GM19324 (cell line): ENCODE measurements at regions not wholly inside any gene's neighbourhood (a gene's known extent, or its start where the extent isn't known, plus 50 kb on each side); places are given as distances from the start of the nearest gene placed in this dataset.

ENCODE experiments used
- ATAC-seq: cut with Tn5 transposase; IDR thresholded peaks from one replicate; pipeline ENCODE4 v1.9.1; 2021; ENCODE audit warnings: mild to moderate bottlenecking, moderate library complexity; ENCODE audit not compliant: unreplicated experiment, low FRiP score

DNA sequence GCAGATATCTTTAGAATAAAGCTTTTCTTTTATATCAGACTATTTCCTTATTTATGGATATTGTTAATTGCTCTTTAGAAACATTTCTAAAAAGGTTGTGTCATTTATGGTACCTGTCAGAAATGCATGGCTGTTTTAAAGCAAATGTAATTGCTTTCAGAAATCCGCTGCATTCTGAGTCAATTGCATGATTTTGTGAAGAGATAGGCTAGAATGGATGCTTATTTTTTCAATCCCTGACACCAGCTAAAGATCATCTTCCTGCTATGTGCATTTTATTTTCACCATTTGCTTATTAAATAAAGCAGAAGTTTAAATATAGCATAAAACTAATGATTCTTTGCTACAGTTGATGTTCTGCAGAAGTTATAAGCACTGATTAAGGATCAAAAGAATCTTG, 170.2 kb upstream of the C9orf72 start:
- no peak for ATAC-seq

DNA sequence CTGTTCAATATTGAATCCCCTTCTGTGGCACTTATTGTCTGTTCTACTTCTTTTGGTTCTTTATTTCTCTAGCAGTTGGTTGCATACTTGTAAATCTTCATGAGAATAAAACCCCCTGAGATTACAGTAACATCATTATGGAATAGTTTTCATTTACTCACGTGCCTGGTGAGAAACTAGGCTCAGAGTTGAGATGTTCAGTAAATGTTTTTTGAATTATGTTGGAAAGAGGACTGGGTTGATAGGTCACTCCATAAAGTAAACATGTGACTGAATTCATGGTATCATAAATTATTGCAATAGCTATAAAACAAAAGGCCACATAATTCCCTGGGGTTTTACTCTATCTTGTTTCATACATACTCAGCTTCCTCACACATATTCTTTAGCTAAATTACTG, 174.2 kb upstream of the C9orf72 start:
- no peak for ATAC-seq

DNA sequence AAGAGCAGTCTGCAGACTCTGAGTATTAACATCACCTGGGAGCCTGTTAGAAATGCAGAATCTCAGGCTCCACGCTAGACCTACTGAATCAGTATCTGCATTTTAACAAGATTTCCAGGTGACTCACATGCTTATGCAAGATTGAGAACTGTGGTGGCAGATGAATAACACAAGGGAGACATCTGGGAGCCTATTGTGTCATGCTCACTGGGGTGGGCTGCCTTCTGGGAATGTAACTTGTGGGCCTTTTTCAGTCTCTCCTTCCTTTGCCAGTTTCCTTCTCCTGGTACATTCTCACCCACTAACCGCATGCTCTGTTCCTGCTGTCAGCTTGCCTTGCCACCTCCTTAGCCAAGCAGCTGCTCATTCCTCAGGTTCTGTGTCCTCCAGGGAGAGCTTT, 176.6 kb upstream of the C9orf72 start:
- ATAC-seq = no peak

DNA sequence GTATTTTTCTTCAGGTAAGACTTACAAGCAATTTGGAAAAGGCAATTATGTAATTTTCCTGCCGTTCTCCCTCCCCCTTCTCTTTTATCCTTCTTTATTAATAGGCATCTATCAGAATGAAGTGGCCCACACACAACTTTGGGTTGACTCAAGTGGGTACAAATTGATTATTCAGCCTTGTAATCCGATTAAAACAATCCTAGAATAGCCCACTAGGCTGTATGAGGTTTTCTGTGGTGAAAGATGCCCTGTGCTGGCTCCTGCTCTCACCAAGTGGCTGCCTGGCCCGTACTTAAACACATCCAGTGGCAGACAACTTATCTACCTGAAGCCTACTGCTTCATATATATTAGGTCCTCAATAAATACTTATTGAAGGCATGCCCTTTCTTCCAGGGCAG, 177.3 kb upstream of the C9orf72 start:
- ATAC-seq = no peak

DNA sequence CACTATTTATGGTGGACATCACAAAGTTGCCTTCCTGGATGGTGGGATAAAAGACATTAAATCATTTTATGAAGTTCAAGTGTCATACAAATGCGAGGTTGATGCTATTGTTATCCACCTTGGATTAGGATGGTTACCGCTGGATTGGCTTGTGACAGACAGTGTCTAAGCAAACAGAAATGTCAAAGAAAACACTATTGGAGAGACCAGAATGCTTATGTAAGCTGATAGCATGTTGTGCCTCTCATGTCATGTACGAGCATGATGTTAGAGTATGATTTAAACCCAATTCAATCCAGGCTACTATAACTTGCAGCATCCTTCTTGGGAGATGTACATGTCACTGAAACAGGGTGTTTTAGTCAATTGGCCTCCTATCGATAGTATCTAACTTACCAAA, 178.8 kb upstream of the C9orf72 start:
- no peak for ATAC-seq

DNA sequence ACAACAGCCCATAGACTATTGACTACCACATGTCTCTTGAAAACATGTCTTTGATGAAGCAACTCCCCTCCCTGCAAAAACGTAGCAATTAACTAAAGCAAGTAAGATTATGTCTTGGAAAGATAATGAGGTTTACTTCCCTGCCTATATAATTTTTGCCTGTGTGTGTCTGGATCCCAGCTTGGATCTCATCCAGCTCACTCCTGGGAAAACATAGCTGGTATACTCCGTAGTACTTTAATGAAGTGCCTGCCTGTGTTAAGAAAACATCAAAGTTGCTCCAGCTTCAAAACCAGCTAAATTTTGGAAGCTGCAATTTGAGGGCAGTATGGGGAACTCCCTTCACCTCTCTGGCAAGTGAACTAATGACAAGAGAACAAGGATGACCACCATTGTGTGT, 182.6 kb upstream of the C9orf72 start:
- ATAC-seq = no peak

DNA sequence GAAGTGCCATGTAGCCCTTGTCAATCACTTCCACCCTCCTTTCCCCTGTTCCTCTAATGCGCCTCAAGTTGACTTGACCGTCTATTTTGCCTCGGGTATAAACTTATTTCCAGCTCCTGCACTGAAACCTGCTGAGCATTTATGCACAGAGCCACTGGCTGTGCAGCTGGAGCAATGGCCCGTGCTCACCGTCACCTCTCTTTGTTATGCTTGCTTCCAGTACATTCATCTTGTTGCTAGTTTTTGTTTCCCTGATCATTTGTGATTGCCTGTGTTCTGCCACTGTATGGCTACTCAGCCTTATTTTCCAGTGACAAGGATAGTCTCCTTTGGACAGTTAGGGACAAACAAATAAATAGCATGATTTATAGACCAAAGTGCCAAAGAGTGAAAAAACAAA, 183.1 kb upstream of the C9orf72 start:
- no peak for ATAC-seq

DNA sequence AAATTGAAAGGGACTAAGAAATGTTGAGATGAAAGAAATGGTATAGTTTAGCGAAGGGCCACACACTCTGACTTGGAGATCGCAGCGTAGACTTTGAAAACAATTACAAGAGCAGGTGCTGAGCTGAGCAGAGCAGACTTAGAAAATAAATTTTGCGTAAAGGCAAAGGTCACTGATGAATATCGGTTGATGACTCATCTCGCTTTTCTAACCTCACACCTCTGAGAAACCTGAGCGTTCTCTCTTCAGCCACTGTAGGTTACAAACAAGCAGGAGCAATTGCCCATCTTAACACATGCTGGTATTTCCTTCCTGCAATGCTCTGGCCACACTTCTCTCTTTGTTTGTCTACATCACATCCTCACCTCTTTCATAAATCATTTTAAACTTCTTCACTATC, 190.6 kb upstream of the C9orf72 start:
- ATAC-seq = no peak

DNA sequence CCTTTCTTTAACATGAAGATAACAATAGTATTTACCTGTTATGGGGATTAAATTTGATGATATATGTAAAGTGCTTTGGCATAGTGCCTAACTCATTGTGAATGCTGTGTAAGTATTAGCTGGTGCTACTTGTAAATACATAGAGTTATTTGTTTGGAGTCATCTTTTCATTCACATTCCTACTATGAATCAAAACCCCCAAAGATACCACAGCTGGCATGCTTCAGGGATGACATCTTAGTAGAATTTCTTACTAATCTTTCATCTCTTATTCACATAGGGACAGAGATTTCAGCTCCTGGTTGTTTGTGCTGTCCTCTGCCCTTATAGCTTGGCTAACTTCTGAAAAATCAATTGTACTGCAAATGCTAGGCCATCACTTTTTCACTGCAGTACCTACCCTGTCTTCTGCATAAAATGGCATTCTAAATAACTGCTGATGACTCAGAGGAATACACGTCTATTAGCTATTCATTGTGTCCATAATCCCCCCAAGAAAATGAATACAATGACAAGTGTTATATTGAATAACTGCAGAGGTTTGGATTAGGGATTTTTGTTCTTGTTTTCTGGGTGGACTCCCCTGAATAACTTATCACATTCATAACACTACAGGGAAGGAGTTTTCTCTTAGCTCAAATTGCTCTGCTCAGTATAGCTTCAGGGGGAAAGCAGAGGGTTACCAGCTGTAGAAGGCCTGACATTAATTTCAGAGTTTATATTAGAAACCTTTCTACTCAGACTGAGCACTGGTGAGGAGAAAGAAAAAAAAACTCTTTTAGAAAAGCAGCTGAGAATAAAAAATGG, 192.2 kb upstream of the C9orf72 start:
- ATAC-seq = no peak

DNA sequence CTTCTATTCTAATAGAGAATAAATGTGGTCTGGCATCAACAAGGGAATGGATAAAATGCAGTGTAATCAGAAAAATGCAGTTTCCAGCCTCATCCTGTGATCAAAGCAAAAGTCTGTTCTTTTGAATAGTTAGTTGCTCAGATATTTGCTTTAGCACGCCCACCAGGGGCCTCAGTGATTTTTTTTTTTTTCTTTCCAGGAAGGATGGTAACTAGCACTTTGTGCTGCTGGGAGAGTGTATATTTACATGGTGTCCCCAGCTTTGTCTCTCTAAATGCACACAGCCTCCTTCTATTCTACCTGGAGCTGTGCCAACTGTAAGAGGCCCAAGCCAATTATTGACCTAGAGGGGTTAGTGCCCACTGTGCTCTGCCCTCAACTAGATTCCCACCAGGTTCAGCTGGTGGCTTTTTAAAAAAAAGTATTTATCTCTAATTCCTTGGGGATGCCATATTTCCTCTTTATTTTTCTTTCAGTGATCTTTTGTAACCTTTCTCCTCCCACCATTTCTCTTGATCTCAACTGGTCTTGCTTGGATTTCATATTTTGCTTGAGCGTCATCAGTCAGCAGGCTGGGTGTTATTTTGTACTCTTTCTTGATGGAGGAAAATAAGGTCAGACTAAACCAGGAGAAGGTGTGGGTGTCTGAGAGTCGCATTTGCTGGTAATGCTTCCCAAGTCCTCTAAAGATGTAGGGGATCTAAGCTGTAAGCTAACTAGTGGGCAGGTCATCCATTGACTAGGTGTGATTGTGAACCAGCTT, 193.0 kb upstream of the C9orf72 start:
- no peak for ATAC-seq

DNA sequence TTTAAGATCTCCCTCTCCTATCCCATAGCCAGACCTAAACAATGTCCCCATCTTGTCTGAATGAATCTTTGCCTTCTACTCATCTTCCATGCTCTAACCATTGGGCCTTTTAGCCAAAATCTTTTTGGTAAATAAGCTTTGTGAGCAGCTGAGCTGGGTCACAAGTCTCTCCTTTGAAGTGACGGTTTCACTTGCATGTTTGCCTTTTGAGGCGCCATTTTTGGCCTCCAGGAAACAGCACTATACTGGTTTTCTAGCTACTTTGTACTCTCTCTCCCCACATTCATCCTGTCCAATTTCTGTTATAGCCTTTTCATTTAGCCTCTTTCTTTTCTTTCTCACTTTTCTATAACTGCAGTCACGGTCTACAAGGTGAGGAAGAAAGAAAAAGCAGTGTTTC, 195.5 kb upstream of the C9orf72 start:
- ATAC-seq = no peak

DNA sequence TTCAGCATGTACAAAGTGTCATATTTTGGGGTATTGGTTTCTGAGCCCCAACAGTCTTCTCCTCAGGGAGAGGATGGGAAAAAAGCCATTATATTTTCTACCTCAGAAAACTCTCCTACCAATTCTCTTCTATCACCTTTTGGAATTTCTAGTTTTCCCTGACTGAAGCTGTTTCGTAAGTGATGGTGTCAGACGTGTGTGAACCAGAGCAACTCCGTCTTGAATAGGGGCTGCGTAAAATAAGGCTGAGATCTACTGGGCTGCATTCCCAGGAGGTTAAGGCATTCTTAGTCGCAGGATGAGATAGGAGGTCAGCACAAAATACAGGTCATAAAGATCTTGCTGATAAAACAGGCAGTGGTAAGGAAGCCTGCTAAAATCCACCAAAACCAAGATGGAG, 197.3 kb upstream of the C9orf72 start:
- ATAC-seq = no peak

DNA sequence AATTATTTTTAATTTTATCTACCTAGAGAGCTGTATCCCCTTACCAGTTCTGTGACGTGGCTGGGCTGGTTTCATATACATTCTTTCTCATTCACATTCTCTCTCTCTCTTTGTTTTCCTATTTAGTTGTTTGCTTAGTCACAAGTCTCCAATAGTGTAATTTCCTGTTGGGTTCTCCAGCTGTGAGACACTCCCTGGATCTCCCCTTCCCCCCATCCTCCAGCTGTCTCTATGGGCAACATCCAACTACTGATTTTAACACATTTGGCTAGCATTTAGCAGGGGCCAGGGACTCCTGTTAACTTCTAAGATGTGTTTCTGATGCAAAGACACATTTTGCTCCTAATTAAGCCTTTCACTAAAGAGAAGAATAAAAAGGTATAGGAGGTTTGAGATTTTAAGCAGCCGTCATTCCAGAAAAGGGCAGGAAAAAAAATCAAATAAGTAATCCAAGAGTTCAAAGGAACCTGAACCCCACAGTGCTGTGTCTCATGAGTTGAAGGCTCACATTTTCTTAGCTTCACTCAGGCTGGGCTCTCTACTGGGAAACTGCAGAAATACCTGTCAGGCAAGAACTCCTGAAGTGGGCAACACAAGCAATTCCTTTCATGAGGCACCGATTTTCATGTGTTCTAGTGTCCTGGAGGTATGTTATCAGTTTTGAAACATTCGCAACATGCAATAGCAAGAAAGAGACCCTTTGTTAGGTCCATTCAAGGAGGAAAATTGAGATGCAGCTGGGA, 198.7 kb upstream of the C9orf72 start:
- no peak for ATAC-seq

DNA sequence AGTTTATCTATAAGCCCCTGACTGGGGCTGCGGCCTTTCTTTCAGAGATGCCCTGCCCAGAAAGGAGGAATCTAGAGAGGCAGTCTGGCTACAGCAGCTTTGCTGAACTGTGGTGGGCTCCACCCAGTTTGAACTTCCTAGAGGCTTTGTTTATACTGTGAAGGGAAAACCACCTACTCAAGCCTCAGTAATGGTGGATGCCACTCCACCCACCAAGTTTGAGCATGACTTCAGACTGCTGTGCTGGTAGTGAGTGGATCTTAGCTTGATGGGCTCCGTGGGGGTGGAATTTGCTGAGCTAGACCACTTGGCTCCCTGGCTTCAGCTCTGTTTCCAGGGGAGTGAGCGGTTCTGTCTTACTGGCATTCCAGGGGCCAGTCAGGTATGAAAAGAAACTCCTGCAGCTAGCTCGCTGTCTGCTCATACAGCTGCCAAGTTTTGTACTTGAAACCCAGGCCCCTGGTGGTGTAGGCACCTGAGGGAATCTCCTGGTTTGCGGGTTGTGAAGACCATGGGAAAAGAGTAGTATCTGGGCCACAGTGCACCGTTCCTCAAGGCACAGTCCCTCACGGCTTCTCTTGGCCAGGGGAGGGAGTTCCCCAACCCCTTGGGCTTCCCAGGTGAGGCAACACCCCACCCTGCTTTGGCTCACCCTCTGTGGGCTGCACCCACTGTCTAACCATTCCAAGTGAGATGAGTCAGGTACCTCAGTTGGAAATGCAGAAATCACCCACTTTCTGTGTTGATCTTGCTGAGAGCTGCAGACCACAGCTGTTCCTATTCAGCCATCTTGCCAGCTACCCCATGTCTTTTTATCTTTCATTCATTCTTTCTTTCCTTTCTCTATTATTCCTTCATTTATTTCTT, 211.8 kb upstream of the C9orf72 start:
- ATAC-seq = no peak

DNA sequence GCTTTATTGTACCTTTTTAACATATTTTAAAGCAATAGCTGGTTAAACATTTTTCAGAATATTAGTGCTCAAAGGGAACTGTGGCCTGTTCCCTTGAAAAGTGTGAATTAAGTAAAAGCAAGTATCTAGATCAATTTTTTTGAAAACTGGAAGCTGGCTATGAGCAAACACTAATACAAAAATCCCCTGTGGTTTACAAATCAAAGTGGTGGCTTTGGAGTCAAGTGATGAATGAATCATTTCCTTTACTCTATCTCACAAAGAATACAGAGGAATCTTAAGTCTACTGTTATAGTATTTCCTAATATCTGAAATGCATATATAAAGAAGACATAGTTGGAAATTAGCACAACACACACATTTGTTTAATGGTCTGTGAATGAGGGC, 212.4 kb upstream of the C9orf72 start:
- ATAC-seq = no peak

DNA sequence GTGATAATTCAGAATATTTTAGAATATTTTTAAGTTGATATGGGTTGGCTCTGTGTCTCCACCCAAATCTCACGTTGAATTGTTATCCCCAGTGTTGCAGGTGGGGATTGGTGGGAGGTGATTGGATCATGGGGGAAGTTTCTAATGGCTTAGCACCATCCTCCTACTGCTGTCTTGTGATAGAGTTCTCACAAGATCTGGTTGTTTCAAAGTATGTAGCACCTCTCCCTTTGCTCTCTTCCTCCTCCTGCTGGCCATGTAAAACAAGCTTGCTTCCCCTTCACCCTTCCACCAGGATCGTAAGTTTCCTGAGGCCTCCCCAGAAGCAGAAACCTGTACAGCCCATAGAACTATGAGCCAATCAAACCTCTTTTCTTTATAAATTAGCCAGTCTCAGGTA, 214.6 kb upstream of the C9orf72 start:
- no peak for ATAC-seq

DNA sequence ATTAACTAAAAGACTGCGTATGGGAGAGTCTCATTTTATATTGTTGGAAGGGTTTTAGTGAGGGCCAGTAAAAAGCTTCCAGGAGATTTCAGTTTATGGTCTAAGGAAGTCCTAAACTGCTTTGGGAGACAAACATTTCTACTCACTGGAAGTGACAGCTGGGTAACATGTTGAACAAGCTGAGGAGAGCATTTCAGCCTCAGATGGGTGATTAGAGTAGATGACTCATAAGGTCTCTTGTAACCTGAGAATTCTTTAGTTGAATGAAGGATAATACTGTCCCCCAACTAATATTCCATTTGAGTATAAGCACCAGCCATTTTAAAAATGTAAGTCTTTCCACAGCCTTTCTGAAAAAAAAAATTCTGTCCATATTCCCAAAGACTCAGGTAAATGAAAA, 218.0 kb upstream of the C9orf72 start:
- ATAC-seq = no peak

DNA sequence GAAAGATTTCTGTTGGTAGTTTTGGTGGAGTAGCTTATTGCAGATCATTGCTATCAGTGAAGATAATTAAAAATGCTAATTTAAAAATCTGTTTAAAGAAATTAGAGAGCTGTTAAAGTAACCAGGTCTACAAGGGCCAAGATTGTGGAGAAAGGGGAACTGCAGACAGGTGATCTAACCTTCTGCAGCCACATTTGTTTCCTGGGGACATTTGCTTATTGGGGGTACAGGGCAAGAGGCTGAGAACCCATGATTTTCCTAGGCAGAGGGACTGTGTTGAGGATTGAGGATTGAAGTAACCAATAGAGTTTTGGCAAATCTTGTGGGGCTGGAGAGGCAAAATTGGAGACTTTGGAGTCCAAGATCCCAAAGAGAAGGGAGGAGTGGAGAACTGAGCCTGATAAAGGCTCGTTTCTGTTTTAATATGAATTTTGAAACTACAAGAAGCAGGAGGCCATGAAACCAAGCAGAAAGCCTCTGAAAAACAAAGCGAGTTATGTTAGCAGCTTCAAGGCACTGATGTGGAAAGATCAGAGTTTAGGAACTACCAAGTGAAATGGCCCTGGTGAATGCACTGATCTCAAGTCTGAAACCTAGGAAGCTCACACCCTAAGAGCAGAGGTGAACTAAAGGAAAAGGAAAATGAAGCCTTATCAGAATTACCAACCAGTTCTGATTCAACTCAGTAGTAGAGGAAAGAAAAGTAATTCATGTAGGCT, 219.8 kb upstream of the C9orf72 start:
- ATAC-seq = no peak

DNA sequence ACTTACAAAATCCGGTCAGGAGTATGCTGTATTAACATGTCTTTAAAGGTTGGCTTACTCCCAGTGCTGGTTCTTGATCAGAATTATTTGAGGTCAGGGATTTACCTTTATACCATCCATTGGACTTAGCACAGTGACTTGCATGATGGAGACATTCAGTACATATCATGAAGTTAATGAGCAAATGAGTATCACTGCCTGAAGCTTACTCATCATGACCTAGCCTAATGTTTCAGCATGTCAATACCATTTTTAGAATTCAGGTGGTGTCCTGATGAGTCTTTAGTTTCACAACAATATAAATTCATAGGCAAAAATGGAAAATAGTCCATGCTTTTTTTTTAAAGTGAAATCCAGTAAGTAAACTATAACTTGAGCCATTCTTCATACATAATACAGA, 226.0 kb upstream of the C9orf72 start:
- no peak for ATAC-seq

DNA sequence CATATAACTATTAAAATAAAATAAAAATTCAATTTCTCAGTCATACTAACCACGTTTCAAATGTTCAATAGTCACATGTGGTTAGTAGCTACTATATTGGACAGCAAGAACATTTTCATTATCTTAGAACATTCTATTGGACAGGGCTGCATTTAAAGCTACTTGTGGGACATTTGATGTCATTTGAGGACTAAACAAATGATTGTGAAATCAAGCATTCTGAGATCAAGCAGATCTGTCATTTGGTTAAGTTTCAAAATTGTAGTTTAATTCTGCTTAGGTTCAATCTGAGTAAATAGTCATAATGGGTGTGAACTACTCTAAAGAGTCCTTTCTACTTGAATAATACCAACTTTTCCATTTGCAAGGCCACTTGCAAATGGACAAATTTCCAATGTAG, 226.9 kb upstream of the C9orf72 start:
- ATAC-seq = no peak
